HG02642 (cell line): ENCODE measurements at regions not wholly inside any gene's neighbourhood (a gene's known extent, or its start where the extent isn't known, plus 50 kb on each side); places are given as distances from the start of the nearest gene placed in this dataset.

ENCODE experiments used
- ATAC-seq: cut with Tn5 transposase; IDR thresholded peaks from one replicate; pipeline ENCODE4 v1.9.1; 2021; ENCODE audit warnings: mild to moderate bottlenecking; ENCODE audit not compliant: unreplicated experiment, poor library complexity

- ATAC-seq = peak; percentile 72
Observed at GRCh38 chr5:52709167-52709925, 78.4 kb upstream of the ITGA1 start.

- no peak for ATAC-seq
Observed at GRCh38 chr5:52710310-52710971, 77.3 kb upstream of the ITGA1 start.

- ATAC-seq = no peak
Observed at GRCh38 chr5:52710972-52711596, 76.6 kb upstream of the ITGA1 start.

GRCh38 chr5:52712354-52712753 is 75.4 kb upstream of the ITGA1 start:
- no peak for ATAC-seq

DNA sequence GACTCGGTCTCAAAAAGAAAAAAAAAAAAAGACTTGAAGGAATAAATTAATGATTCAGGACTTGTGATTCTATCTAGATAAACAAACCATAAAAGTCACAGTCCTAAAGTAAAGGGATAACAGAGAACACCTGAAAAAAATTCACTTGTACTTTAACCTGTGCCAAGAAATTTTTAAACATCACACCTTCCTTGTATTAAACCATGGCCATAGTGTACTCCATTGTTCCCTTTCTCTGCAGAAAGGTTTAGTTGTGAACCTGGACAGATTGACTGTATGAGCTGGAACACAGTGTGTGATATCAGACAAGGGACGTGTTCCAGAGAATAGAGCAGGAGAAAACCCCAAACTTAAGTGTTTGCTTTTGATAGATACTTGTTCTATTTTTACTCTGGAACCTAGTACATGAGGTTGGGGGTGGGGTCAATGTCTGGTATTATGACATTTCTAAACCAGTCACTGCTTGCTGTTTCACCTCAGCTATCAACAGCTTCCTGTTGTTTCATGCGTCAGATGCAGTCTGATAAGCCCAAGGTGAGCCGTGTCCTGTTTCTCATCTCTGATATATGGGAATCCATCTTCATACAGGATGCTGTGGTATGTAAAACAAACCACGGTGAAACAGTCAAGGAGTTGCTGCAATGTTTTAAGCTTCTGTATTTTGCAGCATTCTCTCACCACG is 62.5 kb upstream of the ITGA1 start:
- ATAC-seq = peak; percentile 64

GRCh38 chr5:52725808-52726207 is 61.9 kb upstream of the ITGA1 start:
- ATAC-seq = no peak

DNA sequence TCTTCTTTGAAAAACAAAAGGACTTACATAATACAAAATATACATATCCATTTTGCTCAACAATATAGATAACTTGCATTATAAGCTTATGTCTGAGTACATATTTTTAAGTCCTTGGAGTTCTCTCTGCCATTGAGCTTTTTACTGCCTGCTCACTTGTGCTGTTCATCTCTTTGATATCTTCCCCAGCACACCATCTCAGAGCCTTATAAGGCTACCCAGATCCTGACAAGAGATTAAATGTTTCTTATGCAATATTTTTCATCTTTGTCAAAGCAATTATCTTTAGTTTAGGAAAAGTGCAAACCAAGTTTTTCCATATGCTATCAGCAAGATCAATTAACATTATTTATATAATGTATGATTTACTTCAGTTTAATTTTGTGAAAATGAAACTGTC is 60.7 kb upstream of the ITGA1 start:
- no peak for ATAC-seq

- no peak for ATAC-seq
Observed at GRCh38 chr5:52727576-52727975, 60.1 kb upstream of the ITGA1 start.

- no peak for ATAC-seq
Observed at GRCh38 chr5:52728224-52728623, 59.5 kb upstream of the ITGA1 start.

DNA sequence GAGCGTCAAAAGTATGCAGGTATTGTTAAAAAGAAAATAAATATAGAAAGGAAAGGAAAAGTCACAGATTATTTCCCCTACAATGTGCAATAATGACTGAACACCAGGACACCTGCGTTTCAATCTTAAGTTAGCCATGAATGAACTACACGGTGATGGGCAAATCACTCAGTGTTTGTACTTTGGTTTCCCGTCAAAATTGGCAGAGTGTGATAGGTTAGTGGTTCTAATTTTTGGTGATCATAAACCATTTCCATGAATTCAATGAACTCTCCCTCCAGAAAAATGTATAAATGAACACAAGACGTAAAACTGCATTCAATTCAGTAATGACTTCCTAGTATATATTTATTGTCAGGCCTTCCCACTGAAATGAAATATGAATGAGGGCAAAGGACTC is 59.0 kb upstream of the ITGA1 start:
- ATAC-seq = no peak

GRCh38 chr5:52731274-52732027 is 56.3 kb upstream of the ITGA1 start:
- ATAC-seq = no peak

- ATAC-seq = no peak
Observed at GRCh38 chr5:52734557-52734956, 53.2 kb upstream of the ITGA1 start.

GRCh38 chr5:52735139-52735538 is 52.6 kb upstream of the ITGA1 start:
- no peak for ATAC-seq
